Hematopoietic multipotent progenitor cell treated with erythropoietin and hydrocortisone succinate and interleukin-3 and kit ligand, for 4 days (in vitro differentiated cells): ENCODE measurements at regions not wholly inside any gene's neighbourhood (a gene's known extent, or its start where the extent isn't known, plus 50 kb on each side); places are given as distances from the start of the nearest gene placed in this dataset.
"Not testable (repeated sequence)": the region's sequence is repeated elsewhere in the genome, so short reads cannot be mapped to it uniquely, and the experiment has no call there.

Experiments used
- DNase-seq: peaks from one replicate; pipeline ENCODE4 v3.0.0-alpha.2; 2015

DNA sequence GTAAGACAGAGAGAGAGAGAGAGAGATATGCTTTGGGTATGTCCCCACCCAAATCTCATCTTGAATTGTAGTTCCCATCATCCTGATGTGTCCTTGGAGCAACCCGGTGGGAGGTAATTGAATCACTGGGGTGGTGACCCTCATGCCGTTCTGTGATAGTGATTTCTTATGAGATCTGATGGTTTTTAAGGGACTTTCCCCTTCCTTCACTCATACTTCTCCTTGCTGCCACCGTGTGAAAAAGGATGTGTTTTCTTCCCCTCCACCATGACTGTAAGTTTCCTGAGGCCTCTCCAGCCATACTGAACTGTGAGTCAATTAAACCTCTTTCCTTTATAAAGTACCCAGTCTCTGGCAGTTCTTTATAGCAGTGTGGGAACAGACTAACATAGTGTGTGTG lies 60.3 kb downstream of the EOMES start:
- DNase-seq: no peak

GRCh38 chr3:27659279-27660021 lies 62.7 kb downstream of the EOMES start:
- peak; percentile 65 for DNase-seq

DNA sequence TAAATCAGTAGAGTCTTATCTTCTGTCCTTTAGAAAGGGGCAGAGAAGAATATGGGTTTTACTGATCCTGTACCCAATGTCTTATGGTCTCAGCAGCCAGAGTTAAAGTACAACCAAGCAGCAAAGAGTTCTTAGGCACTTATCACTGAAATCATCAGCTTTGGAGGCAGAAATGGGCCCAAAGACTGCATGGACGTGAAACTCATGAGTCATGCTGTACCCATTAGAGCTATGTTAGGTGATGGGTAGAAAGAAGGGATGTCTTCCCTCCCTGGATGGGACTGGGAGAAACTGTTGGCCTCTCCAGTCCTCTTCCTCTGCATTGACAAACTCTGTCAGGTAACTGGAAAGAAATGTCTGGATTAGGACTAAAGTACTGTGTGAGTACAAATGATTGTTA lies 63.4 kb downstream of the EOMES start:
- DNase-seq: no peak

DNA sequence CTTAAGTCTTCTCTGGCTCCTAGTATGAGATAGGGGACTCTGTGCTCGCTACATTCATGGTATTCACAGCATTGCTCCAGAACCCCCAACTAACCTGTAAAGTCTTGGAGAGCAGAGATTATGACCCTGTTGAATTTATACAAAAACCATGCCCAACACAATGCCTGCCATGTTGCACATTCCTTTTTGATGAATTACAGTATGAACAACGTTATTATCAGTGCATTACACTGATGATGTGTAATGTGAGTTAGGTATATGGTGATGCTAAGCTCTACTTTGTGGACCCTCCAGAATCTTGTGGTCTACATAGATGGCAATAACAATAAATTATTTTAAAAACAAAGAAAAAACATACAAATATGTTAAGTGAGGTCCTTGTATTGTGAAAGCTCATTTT lies 64.3 kb downstream of the EOMES start:
- DNase-seq: no peak

- no peak for DNase-seq
Measured at GRCh38 chr3:27657404-27657803, 64.7 kb downstream of the EOMES start.

DNA sequence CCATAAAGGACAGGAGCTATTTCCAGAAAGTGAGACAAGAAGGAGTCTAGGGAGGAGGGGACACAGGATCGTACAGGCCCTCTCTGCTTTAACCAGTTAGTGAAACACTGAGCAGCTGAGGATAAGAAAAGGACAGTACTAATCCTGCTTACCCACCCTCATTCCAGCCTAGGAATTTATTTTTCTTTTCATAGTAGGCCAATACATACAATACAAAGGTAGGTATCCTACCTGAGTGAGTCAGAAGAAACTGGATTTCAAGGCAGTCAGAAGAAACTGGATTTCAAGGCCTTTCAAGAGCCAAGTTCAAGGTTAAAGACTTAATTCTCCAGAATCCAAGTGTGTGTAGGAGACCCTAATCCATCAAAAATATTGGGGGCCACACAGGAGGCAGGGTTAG lies 65.3 kb downstream of the EOMES start:
- DNase-seq: no peak

GRCh38 chr3:27655547-27655946 lies 66.6 kb downstream of the EOMES start:
- DNase-seq: no peak

- no peak for DNase-seq
Measured at GRCh38 chr3:27653803-27654558, 68.1 kb downstream of the EOMES start.

DNA sequence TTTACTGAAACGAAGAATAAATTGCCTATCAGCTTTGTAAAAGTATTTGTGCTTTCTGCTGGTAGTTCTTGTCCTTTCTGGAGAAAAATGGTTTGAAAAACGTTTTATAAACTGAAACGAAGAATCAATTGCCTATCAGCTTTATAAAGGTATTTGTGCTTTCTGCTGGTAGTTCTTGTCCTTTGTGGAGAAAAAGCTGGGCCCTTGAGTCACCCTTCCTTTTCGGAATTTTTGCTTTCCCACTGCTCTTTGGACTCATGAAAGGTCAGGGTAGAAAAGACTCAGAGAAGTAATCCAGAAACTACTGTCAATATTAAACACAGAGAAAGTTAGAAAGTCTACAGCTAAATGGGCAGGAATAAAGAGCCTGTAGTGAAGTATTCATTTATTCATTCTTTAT lies 72.8 kb downstream of the EOMES start:
- no peak for DNase-seq

DNA sequence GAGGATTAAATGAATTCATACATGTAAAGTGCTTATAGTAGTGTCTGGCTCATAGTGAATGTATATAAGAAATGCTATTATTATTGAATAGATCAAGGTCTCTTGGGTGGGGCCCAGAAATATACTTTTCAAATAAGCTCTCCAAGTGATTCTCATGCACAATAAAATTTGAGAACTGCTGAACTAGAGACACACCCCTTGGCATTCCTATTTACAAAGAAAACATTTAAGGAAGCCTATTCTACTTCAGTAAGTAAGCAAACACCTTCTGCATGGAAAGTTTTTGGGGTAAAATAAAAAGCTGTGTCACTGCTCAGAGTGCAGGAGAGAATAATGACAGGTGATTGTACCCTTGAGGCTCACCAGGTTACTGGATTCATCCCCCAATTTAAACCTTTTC lies 75.2 kb downstream of the EOMES start:
- no peak for DNase-seq

GRCh38 chr3:27644941-27645340 lies 77.2 kb downstream of the EOMES start:
- DNase-seq: no peak

DNA sequence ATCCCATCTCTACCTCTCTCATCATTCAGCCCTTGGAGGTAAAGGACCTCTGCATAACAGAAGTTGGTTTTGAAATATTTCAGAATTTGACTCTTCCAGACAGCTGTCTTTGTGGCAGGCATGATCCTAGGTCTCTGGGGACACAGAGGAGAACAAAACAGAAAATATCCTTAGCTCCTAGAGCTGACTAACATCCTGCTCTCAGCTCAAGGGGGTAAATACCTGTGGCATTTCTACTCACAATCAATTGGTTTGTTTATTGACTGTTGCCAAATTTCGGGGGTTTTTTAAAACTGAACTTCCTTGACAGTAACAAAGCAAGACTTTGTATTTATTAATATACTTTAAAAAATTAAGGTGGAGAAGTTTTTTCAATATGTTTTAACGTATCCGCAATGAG lies 78.8 kb downstream of the EOMES start:
- no peak for DNase-seq

- DNase-seq: no peak
Measured at GRCh38 chr3:27642796-27643195, 79.3 kb downstream of the EOMES start.

DNA sequence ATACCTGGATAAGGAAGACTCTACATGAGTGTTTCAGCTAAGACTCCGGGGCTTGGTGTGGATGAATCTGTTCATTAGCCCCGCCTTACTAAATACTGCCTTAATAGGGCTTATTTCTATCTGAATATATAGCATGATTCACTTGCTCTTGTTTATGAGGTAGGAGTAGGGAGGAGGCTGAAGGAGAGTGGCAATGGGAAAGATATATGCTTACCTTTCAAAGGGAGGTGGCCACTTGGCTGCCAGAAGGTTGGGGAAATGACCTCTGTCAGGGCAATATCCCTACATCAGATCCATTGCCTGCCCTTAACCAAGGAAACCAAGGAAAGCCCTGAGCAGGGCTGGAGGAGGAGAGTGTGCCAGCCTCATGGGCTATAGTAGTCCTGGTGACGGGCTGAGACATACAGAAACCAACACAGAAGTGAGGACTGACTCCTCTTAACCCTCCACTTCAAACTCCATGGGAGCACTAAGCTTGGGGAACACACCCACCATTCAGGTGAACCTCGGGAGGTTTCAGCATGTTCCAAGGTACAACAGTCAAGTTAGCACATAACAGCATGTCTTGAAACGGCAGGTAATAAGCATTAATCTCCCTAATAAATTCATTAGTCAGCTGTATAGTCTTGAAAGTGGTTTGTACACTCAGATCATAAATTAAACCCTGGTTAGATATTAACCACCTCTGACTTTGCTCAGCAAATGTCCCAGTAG lies 80.1 kb downstream of the EOMES start:
- no peak for DNase-seq

DNA sequence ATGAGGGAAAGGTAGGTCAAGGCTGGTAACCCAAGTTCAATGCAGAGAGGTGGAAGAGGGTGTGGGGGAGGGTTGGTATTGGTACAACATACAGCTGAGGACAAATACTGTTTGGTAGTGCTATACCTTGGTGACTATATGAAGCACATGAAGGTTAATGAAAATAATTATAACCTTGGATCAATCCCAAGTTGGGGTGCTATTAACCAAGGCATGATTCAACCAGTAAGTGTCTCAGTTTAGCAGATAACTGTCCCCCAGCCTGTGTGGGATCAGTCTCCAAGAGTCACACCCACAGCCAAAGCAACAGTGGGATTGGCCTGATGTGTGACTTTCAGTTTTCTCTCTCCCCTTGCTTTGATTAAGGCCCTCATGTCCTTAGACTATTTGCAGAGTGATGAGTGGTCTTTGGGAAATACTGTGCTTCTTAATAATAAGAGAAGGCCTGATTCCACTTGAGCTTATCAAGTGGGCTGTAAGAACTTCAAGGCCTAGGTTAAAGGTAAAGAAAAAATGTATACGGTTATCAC lies 80.8 kb downstream of the EOMES start:
- no peak for DNase-seq

GRCh38 chr3:27639271-27639670 lies 82.9 kb downstream of the EOMES start:
- peak; percentile 69 for DNase-seq

DNA sequence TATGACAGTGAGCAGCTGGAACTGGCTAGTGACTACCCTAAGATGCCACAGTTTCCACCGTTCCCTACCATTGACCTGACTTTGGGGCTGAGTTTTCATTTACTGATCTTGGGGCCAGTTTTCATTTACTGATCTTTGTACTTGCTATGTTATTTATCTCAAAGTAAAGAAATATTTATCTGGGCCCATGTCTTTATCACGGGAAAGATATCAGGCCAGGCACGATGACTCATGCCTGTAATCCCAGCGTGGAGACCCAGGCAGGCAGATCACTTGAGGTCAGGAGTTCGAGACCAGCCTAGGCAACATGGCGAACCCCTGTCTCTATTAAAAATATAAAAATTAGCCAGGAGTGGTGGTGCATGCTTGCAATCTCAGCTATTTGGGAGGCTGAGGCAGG lies 83.5 kb downstream of the EOMES start:
- no peak for DNase-seq

DNA sequence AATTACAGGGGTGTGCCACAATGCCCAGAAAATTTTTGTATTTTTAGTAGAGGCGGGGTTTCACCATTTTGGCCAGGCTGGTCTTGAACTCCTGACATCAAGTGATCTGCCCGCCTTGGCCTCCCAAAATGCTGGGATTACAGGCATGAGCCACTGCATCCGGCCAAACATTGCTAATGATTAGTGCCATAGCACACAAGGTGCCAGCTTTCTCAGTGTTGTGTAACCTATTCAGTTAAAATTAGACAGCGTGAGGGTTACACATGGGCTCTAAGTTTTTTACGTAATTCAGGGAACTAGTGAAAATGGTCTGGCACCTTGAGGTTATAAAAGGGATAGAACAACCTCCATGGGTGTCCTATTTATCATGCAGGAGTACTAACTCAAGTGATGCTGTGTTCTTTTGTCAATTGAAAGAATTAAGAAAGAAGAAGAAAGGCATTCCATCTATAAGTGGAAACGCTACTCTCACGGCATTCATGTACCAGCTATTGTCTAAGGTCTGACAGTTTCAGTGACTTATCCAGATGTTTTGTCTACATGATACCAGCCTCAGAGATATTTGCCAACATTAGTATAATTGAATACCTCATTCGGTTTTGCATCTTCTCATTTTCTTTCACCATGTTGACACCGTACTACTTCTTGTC lies 84.7 kb downstream of the EOMES start:
- DNase-seq: peak; percentile 11

GRCh38 chr3:27635006-27635405 lies 87.1 kb downstream of the EOMES start:
- not testable (repeated sequence) for DNase-seq

- DNase-seq: peak; percentile 40
Measured at GRCh38 chr3:27633224-27633545, 88.9 kb downstream of the EOMES start.

- DNase-seq: peak; percentile 64
Measured at GRCh38 chr3:27632431-27633223, 89.5 kb downstream of the EOMES start.

DNA sequence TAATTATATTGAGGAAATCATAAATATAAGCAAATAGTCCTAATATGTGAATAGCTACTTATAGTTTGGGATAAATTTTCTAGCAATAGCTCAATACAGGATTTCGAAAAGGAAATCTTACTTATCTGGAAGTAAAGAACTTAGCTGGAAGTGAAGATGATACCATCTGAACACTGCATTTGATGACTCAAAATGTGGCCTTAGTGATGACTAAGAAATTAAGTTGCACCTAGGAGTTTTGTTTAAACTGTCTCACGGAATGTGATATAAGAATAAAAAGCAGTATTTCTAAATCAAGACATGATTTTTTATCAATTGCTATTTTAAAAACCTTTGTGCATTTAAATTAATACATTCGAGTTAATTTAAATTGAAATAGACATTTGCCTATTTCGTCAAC lies 91.2 kb downstream of the EOMES start:
- DNase-seq: no peak
